ENCODE measurements at regions not wholly inside any gene's neighbourhood (a gene's known extent, or its start where the extent isn't known, plus 50 kb on each side); places are given as distances from the start of the nearest gene placed in this dataset.

GRCh38 chr15:31263751-31264558 is 62.7 kb upstream of the KLF13 start:
- TF ChIP-seq, protein P1, sequence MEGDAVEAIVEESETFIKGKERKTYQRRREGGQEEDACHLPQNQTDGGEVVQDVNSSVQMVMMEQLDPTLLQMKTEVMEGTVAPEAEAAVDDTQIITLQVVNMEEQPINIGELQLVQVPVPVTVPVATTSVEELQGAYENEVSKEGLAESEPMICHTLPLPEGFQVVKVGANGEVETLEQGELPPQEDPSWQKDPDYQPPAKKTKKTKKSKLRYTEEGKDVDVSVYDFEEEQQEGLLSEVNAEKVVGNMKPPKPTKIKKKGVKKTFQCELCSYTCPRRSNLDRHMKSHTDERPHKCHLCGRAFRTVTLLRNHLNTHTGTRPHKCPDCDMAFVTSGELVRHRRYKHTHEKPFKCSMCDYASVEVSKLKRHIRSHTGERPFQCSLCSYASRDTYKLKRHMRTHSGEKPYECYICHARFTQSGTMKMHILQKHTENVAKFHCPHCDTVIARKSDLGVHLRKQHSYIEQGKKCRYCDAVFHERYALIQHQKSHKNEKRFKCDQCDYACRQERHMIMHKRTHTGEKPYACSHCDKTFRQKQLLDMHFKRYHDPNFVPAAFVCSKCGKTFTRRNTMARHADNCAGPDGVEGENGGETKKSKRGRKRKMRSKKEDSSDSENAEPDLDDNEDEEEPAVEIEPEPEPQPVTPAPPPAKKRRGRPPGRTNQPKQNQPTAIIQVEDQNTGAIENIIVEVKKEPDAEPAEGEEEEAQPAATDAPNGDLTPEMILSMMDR (IDR thresholded peaks at IDR 0.05 in 4 of 5, conservative IDR thresholded peaks at IDR 0.05 in 1 of 5) = no peak
- no peak for TF ChIP-seq POLR2A (IDR thresholded peaks at IDR 0.05)

Measured in gastrocnemius medialis (tissue), 4 donors.